HCT116 (cell line): ENCODE measurements at regions not wholly inside any gene's neighbourhood (a gene's known extent, or its start where the extent isn't known, plus 50 kb on each side); places are given as distances from the start of the nearest gene placed in this dataset.

Source experiments
- ATAC-seq: fragments of 200-7000 bp; cut with Tn5 transposase; 2 replicates; pipeline ENCODE4 v1.9.1; 2020; ENCODE audit warnings: mild to moderate bottlenecking, moderate library complexity
- BruUV-seq: library from RNA; stranded (reverse); fragments of 400-500 nt; replicated peaks from 2 replicates; lab custom pipeline; 2021; lab: Mats Ljungman, UMichigan
- CTCF ChIA-PET: fragments of 300-600 bp; sonication (Branson Sonifier 250); formaldehyde crosslinking; loops from one replicate; lab custom pipeline; 2021; ENCODE audit warnings: antibody characterized with exemption; lab: Charles Lee
- POLR2A ChIA-PET: fragments of 300-600, 350-600 bp; sonication (Branson Sonifier 250); formaldehyde crosslinking; loops from one replicate; lab custom pipeline; 2021; ENCODE audit warnings: antibody characterized with exemption; lab: Charles Lee
- RAD21 ChIA-PET, 2 experiments: fragments of 300-600 bp; sonication (Branson Sonifier 250); formaldehyde crosslinking; loops; one replicate each; lab custom pipeline; 2023; ENCODE audit warnings: low total read pairs in 2 of 2; ENCODE audit not compliant: uncharacterized antibody in 2 of 2, unreplicated experiment in 2 of 2, low non-redundant PET in 1 of 2; lab: Charles Lee
- DNase-seq: peaks from one replicate; pipeline ENCODE4 v3.0.0-alpha.2; 2010; ENCODE audit warnings: low read depth, low spot score
- H2AFZ ChIP-seq: fragments of 200-600 bp; shearing (Covaris generic), sonication (generic); 2 replicates; pipeline ENCODE4 v1.6.1; 2017; ENCODE audit warnings: low read depth, mixed run types, mixed read lengths, antibody characterized with exemption, low read length; ENCODE audit not compliant: poor library complexity, severe bottlenecking
- H3K27ac ChIP-seq: 2 replicates; pipeline ENCODE4 v1.5.1; 2012; ENCODE audit warnings: low read depth, low read length
- H3K27me3 ChIP-seq: fragments of 200-600 bp; sonication (generic); 2 replicates; pipeline ENCODE4 v1.6.1; 2016; ENCODE audit warnings: mixed run types, low read length, mixed read lengths; ENCODE audit not compliant: insufficient read depth
- H3K36me3 ChIP-seq, 2 experiments: fragments of 200-500 bp in 1 of 2; fragments of 200-600 bp in 1 of 2; sonication (Bioruptor generic) in 1 of 2; sonication (generic) in 1 of 2; 2 replicates each; pipeline versions ENCODE4 v1.5.1 to v1.6.1; 2014 to 2016; ENCODE audit warnings: low read length in 2 of 2, inconsistent platforms in 1 of 2, mixed read lengths in 1 of 2, mixed run types in 1 of 2; ENCODE audit not compliant: insufficient read depth in 2 of 2, control insufficient read depth in 1 of 2
- H3K4me1 ChIP-seq, 2 experiments: fragments of 200-600 bp in 1 of 2; sonication (generic) in 1 of 2; 2 replicates each; pipeline versions ENCODE4 v1.5.1 to v1.6.1; 2012 to 2017; ENCODE audit warnings: low read length in 2 of 2, inconsistent platforms in 1 of 2, mild to moderate bottlenecking in 1 of 2, mixed read lengths in 1 of 2, mixed run types in 1 of 2, moderate library complexity in 1 of 2; ENCODE audit not compliant: insufficient read depth in 2 of 2, control insufficient read depth in 1 of 2
- H3K4me2 ChIP-seq: fragments of 200-600 bp; sonication (generic); 2 replicates; pipeline ENCODE4 v1.6.1; 2017; ENCODE audit warnings: mixed run types, low read length, mixed read lengths
- H3K4me3 ChIP-seq, 2 experiments: fragments of 200-600 bp in 1 of 2; sonication (generic) in 1 of 2; replicated peaks in 1 of 2; 2 replicates each; pipeline ENCODE4 v1.5.1; 2011 to 2016; ENCODE audit warnings: low read length in 2 of 2, control low read depth in 1 of 2, low read depth in 1 of 2, mild to moderate bottlenecking in 1 of 2, mixed read lengths in 1 of 2, mixed run types in 1 of 2
- H3K79me2 ChIP-seq: fragments of 200-600 bp; sonication (generic); 2 replicates; pipeline ENCODE4 v1.6.1; 2017; ENCODE audit warnings: mild to moderate bottlenecking, mixed run types, low read length, moderate library complexity, mixed read lengths; ENCODE audit not compliant: insufficient read depth
- H3K9ac ChIP-seq: fragments of 200-600 bp; sonication (generic); 2 replicates; pipeline ENCODE4 v1.6.1; 2016; ENCODE audit warnings: low read length, mixed read lengths
- H3K9me2 ChIP-seq: fragments of 200-600 bp; sonication (generic), shearing (Covaris generic); 2 replicates; pipeline ENCODE4 v1.6.1; 2017; ENCODE audit warnings: mixed run types, mild to moderate bottlenecking, moderate library complexity; ENCODE audit not compliant: insufficient read depth
- H3K9me3 ChIP-seq, 2 experiments: fragments of 200-500 bp in 1 of 2; fragments of 200-600 bp in 1 of 2; sonication (Bioruptor generic) in 1 of 2; sonication (generic) in 1 of 2; 2 replicates each; pipeline ENCODE4 v1.6.1; 2014 to 2017; ENCODE audit warnings: low read length in 2 of 2, mixed read lengths in 2 of 2, inconsistent platforms in 1 of 2, low read depth in 1 of 2, mild to moderate bottlenecking in 1 of 2, mixed run types in 1 of 2, moderate library complexity in 1 of 2; ENCODE audit not compliant: control insufficient read depth in 1 of 2, insufficient read depth in 1 of 2
- H4K20me1 ChIP-seq: fragments of 200-600 bp; sonication (generic), shearing (Covaris generic); 2 replicates; pipeline ENCODE4 v1.6.1; 2017; ENCODE audit warnings: mixed run types, mild to moderate bottlenecking, moderate library complexity; ENCODE audit not compliant: insufficient read depth
- CBX3 ChIP-seq: IDR thresholded peaks from 2 replicates; pipeline ENCODE4 v1.6.1; 2012; ENCODE audit warnings: low read depth
- EGR1 ChIP-seq: IDR thresholded peaks from 2 replicates; pipeline ENCODE4 v1.6.1; 2012; ENCODE audit warnings: low read depth
- ELF1 ChIP-seq: IDR thresholded peaks from 2 replicates; pipeline ENCODE4 v1.6.1; 2012; ENCODE audit warnings: low read depth, borderline replicate concordance
- EZH2phosphoT487 ChIP-seq: fragments of 200-600 bp; IDR thresholded peaks from 2 replicates; pipeline ENCODE4 v1.6.1; 2018; ENCODE audit warnings: antibody characterized with exemption, borderline replicate concordance
- POLR2A ChIP-seq: IDR thresholded peaks from 2 replicates; pipeline ENCODE4 v1.7.0; 2011; ENCODE audit warnings: borderline replicate concordance; ENCODE audit not compliant: insufficient read depth, insufficient read length; ENCODE audit errors: extremely low read depth
- POLR2AphosphoS5 ChIP-seq: IDR thresholded peaks from 2 replicates; pipeline ENCODE4 v1.6.1; 2011; ENCODE audit warnings: mild to moderate bottlenecking, low read depth, low read length, moderate library complexity
- RAD21 ChIP-seq: IDR thresholded peaks from 2 replicates; pipeline ENCODE4 v1.6.1; 2012; ENCODE audit warnings: low read depth, mild to moderate bottlenecking
- SIN3A ChIP-seq: IDR thresholded peaks from 2 replicates; pipeline ENCODE4 v1.6.1; 2012; ENCODE audit warnings: low read depth
- SP1 ChIP-seq: IDR thresholded peaks from 2 replicates; pipeline ENCODE4 v1.6.1; 2012; ENCODE audit warnings: low read depth
- YY1 ChIP-seq: IDR thresholded peaks from 2 replicates; pipeline ENCODE4 v1.6.1; 2011; ENCODE audit warnings: low read length, low read depth, moderate library complexity, mild to moderate bottlenecking; ENCODE audit not compliant: insufficient replicate concordance; ENCODE audit errors: extremely low read depth
- ZNF274 ChIP-seq: fragments of 200-500 bp; sonication (Bioruptor generic); IDR thresholded peaks from 2 replicates; pipeline ENCODE4 v1.6.1; 2014; ENCODE audit warnings: mild to moderate bottlenecking, low read depth, low read length, inconsistent platforms
- intact Hi-C: fragments of 100-400 bp; cut with micrococcal nuclease; formaldehyde crosslinking; loops from 2 replicates; pipeline ENCODE4 v1.10.0; 2022
- TF ChIP-seq, protein P1 (sequence below), 3 experiments: fragments of 200-600 bp in 1 of 3; sonication (generic) in 1 of 3; IDR thresholded peaks in 2 of 3; conservative IDR thresholded peaks in 1 of 3; 2 replicates each; pipeline ENCODE4 v1.5.1; 2012 to 2017; ENCODE audit warnings: low read depth in 2 of 3, low read length in 2 of 3, antibody characterized with exemption in 1 of 3, borderline replicate concordance in 1 of 3, control low read depth in 1 of 3, mild to moderate bottlenecking in 1 of 3, mixed read lengths in 1 of 3, mixed run types in 1 of 3, moderate library complexity in 1 of 3; ENCODE audit not compliant: insufficient read depth in 1 of 3
- TF ChIP-seq, protein P2 (sequence below): IDR thresholded peaks from 2 replicates; pipeline ENCODE4 v1.6.1; 2012
- TF ChIP-seq, protein P3 (sequence below): IDR thresholded peaks from 2 replicates; pipeline ENCODE4 v1.6.1; 2011; ENCODE audit warnings: mild to moderate bottlenecking, low read length, moderate library complexity; ENCODE audit not compliant: insufficient replicate concordance; ENCODE audit errors: extremely low read depth

DNA sequence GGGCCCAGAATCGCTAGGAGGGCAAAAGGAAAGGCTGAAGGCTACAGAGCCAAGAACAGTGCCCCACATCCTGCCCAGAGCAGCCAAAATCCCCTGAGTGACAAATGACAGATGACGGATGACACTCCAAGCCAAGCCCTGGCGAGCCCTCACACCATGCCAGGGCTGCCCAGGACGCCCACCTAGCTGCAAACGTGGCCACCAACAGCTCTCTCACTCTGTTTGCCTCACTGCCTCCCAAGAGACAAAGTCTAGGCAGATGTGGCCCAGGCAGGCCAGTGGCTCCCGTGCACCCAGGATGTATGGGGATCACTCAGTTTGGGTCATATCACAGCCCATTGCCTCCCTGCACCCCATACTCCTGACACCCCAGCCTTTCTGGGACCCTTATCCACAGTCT lies 270.1 kb upstream of the NSMCE3 start:
- intact Hi-C loops, result no loop called here
- Histone ChIP-seq H3K4me1 (no peaks in the 10 kb centered on the region), H3K9me2 (no peaks in the 10 kb centered on the region), H3K27me3 (peaks cover 39% of the 10 kb centered on the region), H3K4me3 (no peak overlapping the region), H3K36me3 (no peaks in the 10 kb centered on the region), H2AFZ (no peak overlapping the region), H3K9ac (no peak overlapping the region), H3K27ac (no peak overlapping the region), H3K79me2 (no peaks in the 10 kb centered on the region), H4K20me1 (no peaks in the 10 kb centered on the region)
- ChIA-PET CTCF (no interaction called here), POLR2A (no interaction called here)
- no TSS peak for BruUV-seq
- TF ChIP-seq RAD21, result no peak
- no peak for TF ChIP-seq EGR1
- no peak for TF ChIP-seq POLR2A
- TF ChIP-seq, protein P1, sequence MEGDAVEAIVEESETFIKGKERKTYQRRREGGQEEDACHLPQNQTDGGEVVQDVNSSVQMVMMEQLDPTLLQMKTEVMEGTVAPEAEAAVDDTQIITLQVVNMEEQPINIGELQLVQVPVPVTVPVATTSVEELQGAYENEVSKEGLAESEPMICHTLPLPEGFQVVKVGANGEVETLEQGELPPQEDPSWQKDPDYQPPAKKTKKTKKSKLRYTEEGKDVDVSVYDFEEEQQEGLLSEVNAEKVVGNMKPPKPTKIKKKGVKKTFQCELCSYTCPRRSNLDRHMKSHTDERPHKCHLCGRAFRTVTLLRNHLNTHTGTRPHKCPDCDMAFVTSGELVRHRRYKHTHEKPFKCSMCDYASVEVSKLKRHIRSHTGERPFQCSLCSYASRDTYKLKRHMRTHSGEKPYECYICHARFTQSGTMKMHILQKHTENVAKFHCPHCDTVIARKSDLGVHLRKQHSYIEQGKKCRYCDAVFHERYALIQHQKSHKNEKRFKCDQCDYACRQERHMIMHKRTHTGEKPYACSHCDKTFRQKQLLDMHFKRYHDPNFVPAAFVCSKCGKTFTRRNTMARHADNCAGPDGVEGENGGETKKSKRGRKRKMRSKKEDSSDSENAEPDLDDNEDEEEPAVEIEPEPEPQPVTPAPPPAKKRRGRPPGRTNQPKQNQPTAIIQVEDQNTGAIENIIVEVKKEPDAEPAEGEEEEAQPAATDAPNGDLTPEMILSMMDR (IDR thresholded peaks at IDR 0.05 in 2 of 3, conservative IDR thresholded peaks at IDR 0.05 in 1 of 3; ENCODE audit: borderline replicate concordance in 1 of 3, insufficient read depth in 1 of 3, low read depth in 2 of 3, low read length in 2 of 3), result no peak
- TF ChIP-seq YY1, result no peak
- TF ChIP-seq, protein P2, sequence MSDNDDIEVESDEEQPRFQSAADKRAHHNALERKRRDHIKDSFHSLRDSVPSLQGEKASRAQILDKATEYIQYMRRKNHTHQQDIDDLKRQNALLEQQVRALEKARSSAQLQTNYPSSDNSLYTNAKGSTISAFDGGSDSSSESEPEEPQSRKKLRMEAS, result no peak
- TF ChIP-seq ELF1, result no peak
- TF ChIP-seq ZNF274, result no peak
- TF ChIP-seq SP1, result no peak
- TF ChIP-seq, protein P3, sequence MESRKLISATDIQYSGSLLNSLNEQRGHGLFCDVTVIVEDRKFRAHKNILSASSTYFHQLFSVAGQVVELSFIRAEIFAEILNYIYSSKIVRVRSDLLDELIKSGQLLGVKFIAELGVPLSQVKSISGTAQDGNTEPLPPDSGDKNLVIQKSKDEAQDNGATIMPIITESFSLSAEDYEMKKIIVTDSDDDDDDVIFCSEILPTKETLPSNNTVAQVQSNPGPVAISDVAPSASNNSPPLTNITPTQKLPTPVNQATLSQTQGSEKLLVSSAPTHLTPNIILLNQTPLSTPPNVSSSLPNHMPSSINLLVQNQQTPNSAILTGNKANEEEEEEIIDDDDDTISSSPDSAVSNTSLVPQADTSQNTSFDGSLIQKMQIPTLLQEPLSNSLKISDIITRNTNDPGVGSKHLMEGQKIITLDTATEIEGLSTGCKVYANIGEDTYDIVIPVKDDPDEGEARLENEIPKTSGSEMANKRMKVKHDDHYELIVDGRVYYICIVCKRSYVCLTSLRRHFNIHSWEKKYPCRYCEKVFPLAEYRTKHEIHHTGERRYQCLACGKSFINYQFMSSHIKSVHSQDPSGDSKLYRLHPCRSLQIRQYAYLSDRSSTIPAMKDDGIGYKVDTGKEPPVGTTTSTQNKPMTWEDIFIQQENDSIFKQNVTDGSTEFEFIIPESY, result no peak
- no peak for TF ChIP-seq POLR2AphosphoS5
- TF ChIP-seq CBX3, result no peak
- TF ChIP-seq EZH2phosphoT487, result no peak
- no peak for TF ChIP-seq SIN3A
- TF ChIP-seq, all 23 proteins: peak for 0
- RAD21 ChIA-PET, result no interaction called here
- ATAC-seq, result no peak
- no peak for DNase-seq
- H3K4me2 ChIP-seq, result no peak overlapping the region
- no peaks in the 10 kb centered on the region for H3K9me3 ChIP-seq
